ENCODE measurements at regions not wholly inside any gene's neighbourhood (a gene's known extent, or its start where the extent isn't known, plus 50 kb on each side); places are given as distances from the start of the nearest gene placed in this dataset.

GRCh38 chr1:238408737-238409136, 518.0 kb upstream of the ZP4 start:
- H3K9ac ChIP-seq (replicated peaks; ENCODE audit: extremely low read depth, insufficient read depth, low read length), result no peak overlapping the region
- TF ChIP-seq EZH2 (IDR thresholded peaks at IDR 0.05; ENCODE audit: borderline replicate concordance, low read depth, low read length, severe bottlenecking), result no peak
- TF ChIP-seq FOS (IDR thresholded peaks at IDR 0.05; ENCODE audit: borderline replicate concordance, insufficient read depth, low read length), result no peak
- no peak for TF ChIP-seq JUN (IDR thresholded peaks at IDR 0.05; ENCODE audit: borderline replicate concordance, insufficient read depth, insufficient read length, low read depth)
- no peak for TF ChIP-seq GATA2 (IDR thresholded peaks at IDR 0.05; ENCODE audit: insufficient read depth, insufficient read length, low read depth, low read length)
- no peak for TF ChIP-seq POLR2AphosphoS5 (IDR thresholded peaks at IDR 0.05; ENCODE audit: insufficient read depth, low read depth, low read length)
- TF ChIP-seq POLR2A (IDR thresholded peaks at IDR 0.05; ENCODE audit: low read depth, low read length), result no peak
- no peak for TF ChIP-seq MAX (IDR thresholded peaks at IDR 0.05; ENCODE audit: insufficient read depth, insufficient read length)
- TF ChIP-seq MYC (IDR thresholded peaks at IDR 0.05; ENCODE audit: low read depth, low read length), result no peak
- TF ChIP-seq, protein P1, sequence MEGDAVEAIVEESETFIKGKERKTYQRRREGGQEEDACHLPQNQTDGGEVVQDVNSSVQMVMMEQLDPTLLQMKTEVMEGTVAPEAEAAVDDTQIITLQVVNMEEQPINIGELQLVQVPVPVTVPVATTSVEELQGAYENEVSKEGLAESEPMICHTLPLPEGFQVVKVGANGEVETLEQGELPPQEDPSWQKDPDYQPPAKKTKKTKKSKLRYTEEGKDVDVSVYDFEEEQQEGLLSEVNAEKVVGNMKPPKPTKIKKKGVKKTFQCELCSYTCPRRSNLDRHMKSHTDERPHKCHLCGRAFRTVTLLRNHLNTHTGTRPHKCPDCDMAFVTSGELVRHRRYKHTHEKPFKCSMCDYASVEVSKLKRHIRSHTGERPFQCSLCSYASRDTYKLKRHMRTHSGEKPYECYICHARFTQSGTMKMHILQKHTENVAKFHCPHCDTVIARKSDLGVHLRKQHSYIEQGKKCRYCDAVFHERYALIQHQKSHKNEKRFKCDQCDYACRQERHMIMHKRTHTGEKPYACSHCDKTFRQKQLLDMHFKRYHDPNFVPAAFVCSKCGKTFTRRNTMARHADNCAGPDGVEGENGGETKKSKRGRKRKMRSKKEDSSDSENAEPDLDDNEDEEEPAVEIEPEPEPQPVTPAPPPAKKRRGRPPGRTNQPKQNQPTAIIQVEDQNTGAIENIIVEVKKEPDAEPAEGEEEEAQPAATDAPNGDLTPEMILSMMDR (IDR thresholded peaks at IDR 0.05; ENCODE audit: extremely low read depth in 1 of 2, insufficient read depth in 1 of 2, low read depth in 1 of 2, low read length in 2 of 2), result no peak
- intact Hi-C loops (cut with micrococcal nuclease) (no loop called here), dilution Hi-C loops (cut with MboI; ENCODE audit: extremely low pct_ligation_motif_present, low sequenced_read_pairs) (no loop called here)
- no peaks in the 10 kb centered on the region for H4K20me1 ChIP-seq (replicated peaks; ENCODE audit: control insufficient read depth, extremely low read depth, insufficient read depth, low read length)
- H3K4me2 ChIP-seq (ENCODE audit: insufficient read depth, low read length), result no peak overlapping the region
- no peak overlapping the region for H3K4me3 ChIP-seq (replicated peaks in 1 of 3; ENCODE audit: insufficient read depth in 1 of 3, low read depth in 1 of 3, low read length in 3 of 3)
- no peak for FAIRE-seq
- no peaks in the 10 kb centered on the region for H3K4me1 ChIP-seq (ENCODE audit: control insufficient read depth, extremely low read depth, insufficient read depth, low read length)
- peaks cover 3% of the 10 kb centered on the region for H3K9me3 ChIP-seq (replicated peaks; ENCODE audit: control insufficient read depth, insufficient read depth, low read length)
- CTCF ChIA-PET, result no interaction called here
- H3K9me1 ChIP-seq (replicated peaks; ENCODE audit: control insufficient read depth, extremely low read depth, insufficient read depth, low read length), result no peaks in the 10 kb centered on the region
- no peaks in the 10 kb centered on the region for H3K27me3 ChIP-seq (ENCODE audit: control insufficient read depth in 2 of 2, insufficient read depth in 2 of 2, low read length in 2 of 2)
- H2AFZ ChIP-seq (ENCODE audit: low read depth, low read length), result no peak overlapping the region
- no peak overlapping the region for H3K27ac ChIP-seq (ENCODE audit: insufficient read depth, low read depth, low read length)
- POLR2A ChIA-PET, result no interaction called here
- DNase-seq (ENCODE audit: low read depth, low spot score), result no peak
- H3K79me2 ChIP-seq (ENCODE audit: control insufficient read depth, insufficient read depth, low read length), result no peaks in the 10 kb centered on the region
- BruUV-seq (replicated peaks), result no TSS peak
- H3K36me3 ChIP-seq (ENCODE audit: control insufficient read depth in 2 of 2, extremely low read depth in 1 of 2, insufficient read depth in 2 of 2, low read length in 2 of 2), result no peaks in the 10 kb centered on the region

Measured in endothelial cell of umbilical vein (primary cell).